ENCODE measurements at regions not wholly inside any gene's neighbourhood (a gene's known extent, or its start where the extent isn't known, plus 50 kb on each side); places are given as distances from the start of the nearest gene placed in this dataset.

DNA sequence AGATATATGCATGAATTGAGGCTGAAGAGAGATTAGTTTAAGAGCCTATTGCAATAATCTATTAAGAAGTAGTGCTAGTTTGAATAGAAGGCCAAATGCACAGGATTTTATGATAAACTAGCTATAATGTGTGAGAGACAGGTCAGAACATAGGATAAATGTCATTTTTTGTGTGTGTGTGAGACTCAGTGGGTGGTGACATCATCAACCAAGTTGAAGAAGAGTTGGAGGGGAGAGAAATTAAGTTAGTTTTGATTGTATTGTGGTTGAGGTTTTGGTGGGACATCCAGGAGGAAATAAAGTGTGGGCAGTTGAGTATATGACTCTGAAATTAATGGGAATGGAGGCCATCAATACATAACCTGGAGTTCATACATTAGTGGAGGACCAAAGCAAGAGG is 320.1 kb upstream of the CWC22 start:
- Histone ChIP-seq H3K4me3 (no peak overlapping the region), H3K4me1 (ENCODE audit: insufficient read depth) (no peaks in the 10 kb centered on the region), H3K36me3 (no peaks in the 10 kb centered on the region), H3K9me3 (no peaks in the 10 kb centered on the region), H3K27me3 (no peaks in the 10 kb centered on the region), H3K27ac (no peak overlapping the region)
- intact Hi-C loops (cut with DNase I): loop anchor here in 1 of 4 donors (5.0 kb wide), 1 partner anchor 595 kb away; no protein-coding TSS in a partner anchor
- TF ChIP-seq, protein P1, sequence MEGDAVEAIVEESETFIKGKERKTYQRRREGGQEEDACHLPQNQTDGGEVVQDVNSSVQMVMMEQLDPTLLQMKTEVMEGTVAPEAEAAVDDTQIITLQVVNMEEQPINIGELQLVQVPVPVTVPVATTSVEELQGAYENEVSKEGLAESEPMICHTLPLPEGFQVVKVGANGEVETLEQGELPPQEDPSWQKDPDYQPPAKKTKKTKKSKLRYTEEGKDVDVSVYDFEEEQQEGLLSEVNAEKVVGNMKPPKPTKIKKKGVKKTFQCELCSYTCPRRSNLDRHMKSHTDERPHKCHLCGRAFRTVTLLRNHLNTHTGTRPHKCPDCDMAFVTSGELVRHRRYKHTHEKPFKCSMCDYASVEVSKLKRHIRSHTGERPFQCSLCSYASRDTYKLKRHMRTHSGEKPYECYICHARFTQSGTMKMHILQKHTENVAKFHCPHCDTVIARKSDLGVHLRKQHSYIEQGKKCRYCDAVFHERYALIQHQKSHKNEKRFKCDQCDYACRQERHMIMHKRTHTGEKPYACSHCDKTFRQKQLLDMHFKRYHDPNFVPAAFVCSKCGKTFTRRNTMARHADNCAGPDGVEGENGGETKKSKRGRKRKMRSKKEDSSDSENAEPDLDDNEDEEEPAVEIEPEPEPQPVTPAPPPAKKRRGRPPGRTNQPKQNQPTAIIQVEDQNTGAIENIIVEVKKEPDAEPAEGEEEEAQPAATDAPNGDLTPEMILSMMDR (IDR thresholded peaks at IDR 0.05): no peak
- TF ChIP-seq EP300 (IDR thresholded peaks at IDR 0.05): no peak
- no peak for TF ChIP-seq POLR2A (IDR thresholded peaks at IDR 0.05)
- no peak for DNase-seq

DNA sequence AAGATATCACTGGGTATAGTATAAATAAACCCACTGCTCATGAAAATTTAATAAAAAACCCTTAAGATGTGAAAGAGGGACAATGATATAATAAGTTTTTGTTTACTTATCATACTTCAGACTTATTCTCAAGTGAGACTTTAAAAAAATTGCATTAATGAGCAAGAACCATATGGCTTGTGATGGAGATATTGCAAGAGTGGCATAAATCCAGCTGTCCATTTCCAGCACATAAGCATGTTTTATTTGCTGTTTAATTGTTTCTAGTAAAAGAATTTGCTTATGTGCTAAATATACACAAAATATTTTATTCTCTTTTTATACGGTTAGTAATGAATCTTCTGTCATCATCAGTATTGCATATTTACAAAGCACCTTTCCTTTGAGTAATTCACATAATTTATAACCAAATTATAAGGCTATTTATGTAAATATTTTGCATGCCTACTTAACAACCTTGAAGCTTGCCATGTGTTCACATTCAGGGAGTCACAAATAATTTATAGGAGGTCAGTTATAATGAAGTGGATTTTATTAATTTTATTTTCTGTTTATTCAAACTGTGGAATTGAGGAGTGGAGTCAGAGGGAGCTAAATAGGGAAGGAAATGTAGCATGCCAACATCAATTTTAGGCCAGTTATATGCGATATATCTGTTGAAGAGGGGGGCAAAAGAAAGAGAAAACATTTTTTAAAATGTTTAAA is 318.5 kb upstream of the CWC22 start:
- Histone ChIP-seq H3K9me3 (no peaks in the 10 kb centered on the region), H3K4me3 (no peak overlapping the region), H3K27ac (no peak overlapping the region), H3K27me3 (no peaks in the 10 kb centered on the region), H3K4me1 (ENCODE audit: insufficient read depth) (no peaks in the 10 kb centered on the region), H3K36me3 (no peaks in the 10 kb centered on the region)
- intact Hi-C loops (cut with DNase I): loop anchor here in 1 of 4 donors (5.0 kb wide), 1 partner anchor 597 kb away; no protein-coding TSS in a partner anchor
- TF ChIP-seq POLR2A (IDR thresholded peaks at IDR 0.05) (no peak), EP300 (IDR thresholded peaks at IDR 0.05) (no peak)
- TF ChIP-seq, protein P1 (IDR thresholded peaks at IDR 0.05): no peak
- WGBS, 3 donors: 27 to 37% (median 32%) methylated on average over 2 of the region's 2 CpGs
- DNase-seq: no peak

GRCh38 chr2:180324182-180324581 is 317.1 kb upstream of the CWC22 start:
- Histone ChIP-seq H3K27me3 (no peaks in the 10 kb centered on the region), H3K4me3 (no peak overlapping the region), H3K36me3 (no peaks in the 10 kb centered on the region), H3K27ac (no peak overlapping the region), H3K4me1 (ENCODE audit: insufficient read depth) (no peaks in the 10 kb centered on the region), H3K9me3 (no peaks in the 10 kb centered on the region)
- TF ChIP-seq, protein P1 (IDR thresholded peaks at IDR 0.05): no peak
- intact Hi-C loops (cut with DNase I): no loop called here
- DNase-seq: no peak

DNA sequence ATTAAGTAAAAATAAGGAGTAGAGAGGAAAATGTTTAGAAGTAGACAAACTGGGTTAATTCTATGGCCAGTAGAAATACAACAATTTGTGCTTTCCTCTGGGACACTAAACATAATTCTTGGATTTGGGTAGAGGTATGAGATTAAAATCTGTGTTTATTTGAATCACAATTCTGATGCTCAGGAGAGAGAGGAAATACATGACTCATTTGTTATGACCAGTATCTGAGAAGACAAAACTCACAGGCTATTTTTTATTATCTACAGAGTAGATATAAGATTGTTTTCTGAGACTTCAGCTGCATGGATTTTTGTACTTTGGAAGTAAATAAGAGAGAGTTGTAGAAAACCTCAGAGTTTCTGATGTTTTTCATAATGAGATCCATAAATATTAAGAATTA is 315.7 kb upstream of the CWC22 start:
- H3K9me3 ChIP-seq: no peaks in the 10 kb centered on the region
- intact Hi-C loops (cut with DNase I): no loop called here
- no peak overlapping the region for H3K4me3 ChIP-seq
- no peak for DNase-seq
- no peaks in the 10 kb centered on the region for H3K4me1 ChIP-seq (ENCODE audit: insufficient read depth)
- TF ChIP-seq EP300 (IDR thresholded peaks at IDR 0.05) (no peak), POLR2A (IDR thresholded peaks at IDR 0.05) (no peak)
- TF ChIP-seq, protein P1 (IDR thresholded peaks at IDR 0.05): no peak
- H3K36me3 ChIP-seq: no peaks in the 10 kb centered on the region
- no peak overlapping the region for H3K27ac ChIP-seq
- H3K27me3 ChIP-seq: no peaks in the 10 kb centered on the region
